ENCODE measurements at regions not wholly inside any gene's neighbourhood (a gene's known extent, or its start where the extent isn't known, plus 50 kb on each side); places are given as distances from the start of the nearest gene placed in this dataset.

DNA sequence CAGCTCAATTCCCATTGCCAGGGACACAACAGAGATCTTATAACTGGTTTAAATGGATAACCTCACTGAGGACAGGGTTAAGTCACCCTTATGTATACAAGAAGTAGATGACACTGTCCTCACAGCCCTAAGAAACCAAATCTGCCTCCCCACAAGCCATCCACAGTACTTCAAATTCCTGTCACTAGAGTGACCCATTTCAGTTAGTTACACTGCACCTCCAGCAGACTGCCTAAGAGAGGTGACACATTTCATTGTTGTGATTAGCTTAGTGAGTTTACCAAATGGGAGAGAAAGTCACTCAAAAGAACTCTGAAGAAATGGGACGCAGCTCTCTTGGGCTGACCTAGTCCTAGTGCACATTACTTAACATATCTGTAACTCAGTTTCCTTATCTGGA, 53.6 kb upstream of the HTR1A start:
- no peak for DNase-seq
- ATAC-seq: peak in 1 of 2 donors; percentile 14
- intact Hi-C loops (cut with DNase I): no loop called here
- no peaks in the 10 kb centered on the region for H3K9me3 ChIP-seq (ENCODE audit: control insufficient read depth, low read length)
- no peaks in the 10 kb centered on the region for H3K27me3 ChIP-seq (ENCODE audit: control insufficient read depth, insufficient read depth)
- H3K27ac ChIP-seq (ENCODE audit: low read length): no peak overlapping the region
- H3K4me3 ChIP-seq (ENCODE audit: low read length): no peak overlapping the region
- 70% methylated on average over 1 of the region's 1 CpG for WGBS
- no peaks in the 10 kb centered on the region for H3K4me1 ChIP-seq (ENCODE audit: control insufficient read depth, insufficient read depth, low read length)

All from right cardiac atrium (tissue), 5 donors.